Cardiac fibroblast (primary cell): ENCODE measurements at regions not wholly inside any gene's neighbourhood (a gene's known extent, or its start where the extent isn't known, plus 50 kb on each side); places are given as distances from the start of the nearest gene placed in this dataset.

Experiments used
- DNase-seq, 2 donors: peaks; one replicate each; pipeline versions ENCODE4 v3.0.0 to v3.0.0-alpha.2; 2010; ENCODE audit warnings: low read depth in 2 of 2
- H3K4me3 ChIP-seq, 2 donors: replicated peaks in 1 of 2; 1 replicate in 1 of 2; 2 replicates in 1 of 2; pipeline ENCODE4 v1.5.1; 2011; ENCODE audit warnings: low read depth in 2 of 2, low read length in 2 of 2, mild to moderate bottlenecking in 2 of 2, moderate library complexity in 1 of 2
- CTCF ChIP-seq: IDR thresholded peaks from one replicate; pipeline ENCODE4 v1.5.1; 2011; ENCODE audit warnings: low read depth, mild to moderate bottlenecking, low read length, inconsistent platforms

GRCh38 chr18:67183398-67183797 lies 333.1 kb downstream of the DSEL start:
- DNase-seq, result no peak
- no peak overlapping the region for H3K4me3 ChIP-seq
- no peak for TF ChIP-seq CTCF

- TF ChIP-seq CTCF, result no peak
- no peak overlapping the region for H3K4me3 ChIP-seq
- no peak for DNase-seq
These were observed 336.8 kb downstream of the DSEL start for GRCh38 chr18:67179726-67180125.

- DNase-seq, result no peak
- TF ChIP-seq CTCF, result no peak
- H3K4me3 ChIP-seq, result no peak overlapping the region
These were observed 356.9 kb downstream of the DSEL start for GRCh38 chr18:67159662-67160061.

GRCh38 chr18:67154979-67155378 lies 361.5 kb downstream of the DSEL start:
- TF ChIP-seq CTCF, result no peak
- H3K4me3 ChIP-seq, result no peak overlapping the region
- no peak for DNase-seq

- no peak overlapping the region for H3K4me3 ChIP-seq
- no peak for DNase-seq
- no peak for TF ChIP-seq CTCF
These were observed 365.2 kb downstream of the DSEL start for GRCh38 chr18:67151366-67151765.

- no peak for TF ChIP-seq CTCF
- no peak overlapping the region for H3K4me3 ChIP-seq
- no peak for DNase-seq
These were observed 370.8 kb downstream of the DSEL start for GRCh38 chr18:67145586-67146292.

GRCh38 chr18:67144329-67144728 lies 372.2 kb downstream of the DSEL start:
- H3K4me3 ChIP-seq, result no peak overlapping the region
- TF ChIP-seq CTCF, result no peak
- DNase-seq, result no peak
